ENCODE measurements at regions not wholly inside any gene's neighbourhood (a gene's known extent, or its start where the extent isn't known, plus 50 kb on each side); places are given as distances from the start of the nearest gene placed in this dataset.

DNA sequence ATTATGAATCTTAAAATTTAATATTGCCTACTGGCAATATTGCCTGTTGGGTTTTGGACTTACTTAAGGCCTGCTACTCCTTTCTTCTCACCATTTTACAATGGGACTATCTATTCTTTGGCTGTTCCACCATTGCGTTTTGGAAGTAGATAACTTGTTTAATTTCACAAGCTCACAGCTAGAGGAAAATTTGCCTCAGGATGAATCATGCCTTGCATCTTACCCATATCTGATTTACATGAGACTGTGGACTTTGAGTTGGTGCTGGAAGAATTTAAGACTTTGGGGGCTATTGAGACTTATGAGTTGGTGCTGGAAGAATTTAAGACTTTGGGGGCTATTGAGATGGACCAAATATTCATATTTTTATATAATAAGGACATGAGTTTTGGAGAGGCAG is 662.6 kb downstream of the METTL15 start:
- Histone ChIP-seq H3K4me3 (no peak overlapping the region), H3K36me3 (no peaks in the 10 kb centered on the region), H3K27ac (no peak overlapping the region), H3K9me3 (peaks cover 0 to 30% of the 10 kb centered on the region in 2 donors), H3K27me3 (no peaks in the 10 kb centered on the region), H3K4me1 (no peaks in the 10 kb centered on the region)
- TF ChIP-seq CTCF (IDR thresholded peaks at IDR 0.05): no peak
- no peak for DNase-seq
- intact Hi-C loops (cut with DNase I): no loop called here
- no peak for ATAC-seq

- ATAC-seq (no peak), DNase-seq (no peak)
- no peaks in the 10 kb centered on the region for H3K4me1 ChIP-seq
- no peaks in the 10 kb centered on the region for H3K27me3 ChIP-seq
- H3K27ac ChIP-seq: no peak overlapping the region
- H3K4me3 ChIP-seq: no peak overlapping the region
- intact Hi-C loops (cut with DNase I): no loop called here
- H3K36me3 ChIP-seq: no peaks in the 10 kb centered on the region
- H3K9me3 ChIP-seq: peaks cover 0 to 6% of the 10 kb centered on the region in 2 donors
- no peak for TF ChIP-seq CTCF (IDR thresholded peaks at IDR 0.05)
Measured at GRCh38 chr11:28767574-28767973, 659.4 kb downstream of the METTL15 start.

GRCh38 chr11:28763876-28764275 is 655.7 kb downstream of the METTL15 start:
- Histone ChIP-seq H3K4me1 (no peaks in the 10 kb centered on the region), H3K4me3 (no peak overlapping the region), H3K27me3 (no peaks in the 10 kb centered on the region), H3K9me3 (no peaks in the 10 kb centered on the region), H3K36me3 (no peaks in the 10 kb centered on the region), H3K27ac (no peak overlapping the region)
- TF ChIP-seq CTCF (IDR thresholded peaks at IDR 0.05): no peak
- DNase-seq (no peak), ATAC-seq (no peak)
- intact Hi-C loops (cut with DNase I): no loop called here

DNA sequence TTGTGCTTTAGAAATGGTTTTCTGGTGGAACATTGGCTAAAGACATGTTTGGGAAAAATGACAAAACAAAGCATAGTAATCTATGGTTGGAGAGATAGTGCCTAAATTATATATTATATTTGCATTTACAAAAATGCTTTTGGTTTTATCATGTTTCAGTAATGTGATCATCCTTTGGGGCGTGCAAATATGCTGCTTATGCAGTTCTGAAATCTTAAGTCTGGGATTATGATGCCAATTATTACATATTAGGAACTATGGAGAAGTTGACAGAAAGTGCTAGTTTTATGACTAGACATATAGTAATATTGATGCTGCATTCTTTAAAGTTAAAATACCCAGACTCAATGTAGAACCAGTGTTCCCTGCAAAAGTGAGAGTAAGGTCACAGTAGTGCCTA is 655.0 kb downstream of the METTL15 start:
- TF ChIP-seq CTCF (IDR thresholded peaks at IDR 0.05): no peak
- Histone ChIP-seq H3K4me3 (no peak overlapping the region), H3K9me3 (no peaks in the 10 kb centered on the region), H3K4me1 (no peaks in the 10 kb centered on the region), H3K36me3 (no peaks in the 10 kb centered on the region), H3K27me3 (no peaks in the 10 kb centered on the region), H3K27ac (no peak overlapping the region)
- no peak for ATAC-seq
- no peak for DNase-seq
- intact Hi-C loops (cut with DNase I): no loop called here

GRCh38 chr11:28760676-28761390 is 652.6 kb downstream of the METTL15 start:
- Histone ChIP-seq H3K9me3 (no peaks in the 10 kb centered on the region), H3K4me3 (no peak overlapping the region), H3K27ac (no peak overlapping the region), H3K27me3 (no peaks in the 10 kb centered on the region), H3K36me3 (no peaks in the 10 kb centered on the region), H3K4me1 (no peaks in the 10 kb centered on the region)
- DNase-seq: no peak
- TF ChIP-seq CTCF (IDR thresholded peaks at IDR 0.05): no peak
- intact Hi-C loops (cut with DNase I): no loop called here
- no peak for ATAC-seq

Measured in left lung (tissue), 4 donors.